Endothelial cell of umbilical vein (primary cell): ENCODE measurements at regions not wholly inside any gene's neighbourhood (a gene's known extent, or its start where the extent isn't known, plus 50 kb on each side); places are given as distances from the start of the nearest gene placed in this dataset.

Source experiments
- BruUV-seq: library from RNA; stranded (reverse); fragments of 400-500 nt; replicated peaks from 2 replicates; lab custom pipeline; 2021; lab: Mats Ljungman, UMichigan
- CTCF ChIA-PET: fragments of 300-600, 350-600 bp; sonication (Branson Sonifier 250); formaldehyde crosslinking; loops from one replicate; lab custom pipeline; 2021; ENCODE audit warnings: antibody characterized with exemption, inconsistent platforms; lab: Charles Lee
- POLR2A ChIA-PET: fragments of 300-600, 350-600 bp; sonication (Branson Sonifier 250); formaldehyde crosslinking; loops from one replicate; lab custom pipeline; 2021; ENCODE audit warnings: antibody characterized with exemption, inconsistent platforms; lab: Charles Lee
- DNase-seq: peaks from one replicate; pipeline ENCODE4 v3.0.0-alpha.2; 2011; ENCODE audit warnings: low read depth, low spot score
- FAIRE-seq: peaks from 2 replicates; lab custom pipeline; 2011; peaks lifted over from hg19 to GRCh38; lab: Jason Lieb, UNC
- H2AFZ ChIP-seq: 2 replicates; pipeline ENCODE4 v1.6.0; 2012; ENCODE audit warnings: low read depth, low read length, control low read depth, inconsistent platforms
- H3K27ac ChIP-seq: 2 replicates; pipeline ENCODE4 v1.5.1; 2011; ENCODE audit warnings: low read depth, mild to moderate bottlenecking, control low read depth, low read length, moderate library complexity; ENCODE audit not compliant: insufficient read depth
- H3K27me3 ChIP-seq, 2 experiments: 2 replicates each; pipeline versions ENCODE4 v1.6.0 to v1.6.1; 2011; ENCODE audit warnings: low read length in 2 of 2, mixed read lengths in 1 of 2; ENCODE audit not compliant: control insufficient read depth in 2 of 2, insufficient read depth in 2 of 2
- H3K36me3 ChIP-seq, 2 experiments: 2 replicates in 1 of 2; 3 replicates in 1 of 2; pipeline ENCODE4 v1.5.1; 2011; ENCODE audit warnings: low read length in 2 of 2, mild to moderate bottlenecking in 1 of 2, moderate library complexity in 1 of 2; ENCODE audit not compliant: control insufficient read depth in 2 of 2, insufficient read depth in 2 of 2; ENCODE audit errors: extremely low read depth in 1 of 2
- H3K4me1 ChIP-seq: 3 replicates; pipeline ENCODE4 v1.5.1; 2011; ENCODE audit warnings: mild to moderate bottlenecking, low read length; ENCODE audit not compliant: control insufficient read depth, insufficient read depth; ENCODE audit errors: extremely low read depth
- H3K4me2 ChIP-seq: 2 replicates; pipeline ENCODE4 v1.6.1; 2011; ENCODE audit warnings: low read length, control low read depth, mixed read lengths; ENCODE audit not compliant: insufficient read depth
- H3K4me3 ChIP-seq, 3 experiments: fragments of 200-600 bp in 1 of 3; sonication (generic), shearing (Covaris generic) in 1 of 3; replicated peaks in 1 of 3; 2 replicates each; pipeline ENCODE4 v1.5.1; 2011 to 2016; ENCODE audit warnings: control low read depth in 3 of 3, low read length in 3 of 3, mild to moderate bottlenecking in 2 of 3, inconsistent platforms in 1 of 3, low read depth in 1 of 3, moderate library complexity in 1 of 3; ENCODE audit not compliant: insufficient read depth in 1 of 3
- H3K79me2 ChIP-seq: 2 replicates; pipeline ENCODE4 v1.6.0; 2012; ENCODE audit warnings: low read length, inconsistent platforms; ENCODE audit not compliant: control insufficient read depth, insufficient read depth
- H3K9ac ChIP-seq: replicated peaks from 2 replicates; pipeline ENCODE3; 2011; ENCODE audit warnings: low read length, control low read depth; ENCODE audit not compliant: insufficient read depth; ENCODE audit errors: extremely low read depth
- H3K9me1 ChIP-seq: replicated peaks from 3 replicates; pipeline ENCODE4 v1.6.0; 2011; ENCODE audit warnings: mild to moderate bottlenecking, low read length; ENCODE audit not compliant: control insufficient read depth, insufficient read depth; ENCODE audit errors: extremely low read depth
- H3K9me3 ChIP-seq: replicated peaks from 2 replicates; pipeline ENCODE4 v1.5.1; 2012; ENCODE audit warnings: low read length, inconsistent platforms; ENCODE audit not compliant: control insufficient read depth, insufficient read depth
- H4K20me1 ChIP-seq: replicated peaks from 2 replicates; pipeline ENCODE3; 2011; ENCODE audit warnings: mild to moderate bottlenecking, low read length; ENCODE audit not compliant: control insufficient read depth, insufficient read depth; ENCODE audit errors: extremely low read depth
- CTCF ChIP-seq, 2 donors: IDR thresholded peaks; 1 replicate in 1 of 2; 2 replicates in 1 of 2; pipeline ENCODE4 v1.5.1; 2011; ENCODE audit warnings: low read length in 2 of 2, mild to moderate bottlenecking in 2 of 2, moderate library complexity in 2 of 2, control low read depth in 1 of 2, inconsistent platforms in 1 of 2, low read depth in 1 of 2; ENCODE audit not compliant: insufficient read depth in 1 of 2; ENCODE audit errors: extremely low read depth in 1 of 2
- EZH2 ChIP-seq: IDR thresholded peaks from 2 replicates; pipeline ENCODE4 v1.6.1; 2012; ENCODE audit warnings: borderline replicate concordance, low read depth, mild to moderate bottlenecking, moderate library complexity, low read length, inconsistent platforms; ENCODE audit not compliant: severe bottlenecking
- FOS ChIP-seq: IDR thresholded peaks from 2 replicates; pipeline ENCODE4 v1.6.1; 2011; ENCODE audit warnings: mild to moderate bottlenecking, low read length, moderate library complexity, borderline replicate concordance; ENCODE audit not compliant: insufficient read depth
- GATA2 ChIP-seq: IDR thresholded peaks from 2 replicates; pipeline ENCODE4 v1.7.0; 2011; ENCODE audit warnings: low read depth, mild to moderate bottlenecking, moderate library complexity, mixed read lengths, low read length; ENCODE audit not compliant: insufficient read length, insufficient read depth
- JUN ChIP-seq: IDR thresholded peaks from 2 replicates; pipeline ENCODE4 v1.6.1; 2011; ENCODE audit warnings: borderline replicate concordance, low read depth; ENCODE audit not compliant: insufficient read length, insufficient read depth
- MYC ChIP-seq: IDR thresholded peaks from one replicate; pipeline ENCODE4 v1.6.1; 2011; ENCODE audit warnings: mild to moderate bottlenecking, low read depth, low read length
- POLR2A ChIP-seq: IDR thresholded peaks from 2 replicates; pipeline ENCODE4 v1.6.1; 2012; ENCODE audit warnings: low read depth, mild to moderate bottlenecking, control low read depth, low read length
- POLR2AphosphoS5 ChIP-seq: IDR thresholded peaks from 2 replicates; pipeline ENCODE4 v1.6.1; 2012; ENCODE audit warnings: low read depth, mild to moderate bottlenecking, control low read depth, low read length, moderate library complexity; ENCODE audit not compliant: insufficient read depth
- dilution Hi-C: fragments of 300-500 bp; cut with MboI; formaldehyde crosslinking; loops from one replicate; pipeline ENCODE4 v1.15.0; 2019; ENCODE audit warnings: low sequenced_read_pairs; ENCODE audit not compliant: extremely low pct_ligation_motif_present
- intact Hi-C: fragments of 100-400 bp; cut with micrococcal nuclease; formaldehyde crosslinking; loops from one replicate; pipeline ENCODE4 v1.10.0; 2022
- TF ChIP-seq, protein P1 (sequence below): IDR thresholded peaks from 2 replicates; pipeline ENCODE4 v1.6.1; 2011; ENCODE audit not compliant: insufficient read depth, insufficient read length

- Histone ChIP-seq H3K4me3 (no peak overlapping the region), H3K4me1 (no peaks in the 10 kb centered on the region), H3K79me2 (no peaks in the 10 kb centered on the region), H3K36me3 (no peaks in the 10 kb centered on the region), H3K9me1 (no peaks in the 10 kb centered on the region), H4K20me1 (no peaks in the 10 kb centered on the region), H3K9me3 (no peaks in the 10 kb centered on the region), H3K27me3 (no peaks in the 10 kb centered on the region), H2AFZ (no peak overlapping the region), H3K4me2 (no peak overlapping the region), H3K9ac (no peak overlapping the region), H3K27ac (no peak overlapping the region)
- ChIA-PET POLR2A (no interaction called here), CTCF (no interaction called here)
- BruUV-seq: no TSS peak
- TF ChIP-seq, protein P1, sequence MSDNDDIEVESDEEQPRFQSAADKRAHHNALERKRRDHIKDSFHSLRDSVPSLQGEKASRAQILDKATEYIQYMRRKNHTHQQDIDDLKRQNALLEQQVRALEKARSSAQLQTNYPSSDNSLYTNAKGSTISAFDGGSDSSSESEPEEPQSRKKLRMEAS: no peak
- no peak for TF ChIP-seq FOS
- TF ChIP-seq EZH2: no peak
- TF ChIP-seq POLR2AphosphoS5: no peak
- no peak for TF ChIP-seq POLR2A
- no peak for TF ChIP-seq GATA2
- TF ChIP-seq MYC: no peak
- TF ChIP-seq JUN: no peak
- no peak for TF ChIP-seq CTCF (IDR thresholded peaks at IDR 0.05; ENCODE audit: extremely low read depth in 1 of 2, insufficient read depth in 1 of 2, low read depth in 1 of 2, low read length in 2 of 2)
- no peak for DNase-seq
- no peak for FAIRE-seq
- intact Hi-C loops: no loop called here
- dilution Hi-C loops: no loop called here
Observed at GRCh38 chr5:158309088-158309807, 450.3 kb upstream of the CLINT1 start.
